ENCODE measurements at regions not wholly inside any gene's neighbourhood (a gene's known extent, or its start where the extent isn't known, plus 50 kb on each side); places are given as distances from the start of the nearest gene placed in this dataset.

GRCh38 chr13:62537593-62537992 lies 1121.9 kb upstream of the PCDH20 start:
- no peak for TF ChIP-seq CTCF (IDR thresholded peaks at IDR 0.05)
- no peak for TF ChIP-seq POLR2A (IDR thresholded peaks at IDR 0.05)
